Body of pancreas (tissue), 4 donors: ENCODE measurements at regions not wholly inside any gene's neighbourhood (a gene's known extent, or its start where the extent isn't known, plus 50 kb on each side); places are given as distances from the start of the nearest gene placed in this dataset.

Experiments
- ATAC-seq: fragments of 150-250 bp; one replicate; pipeline ENCODE4 v1.9.1; 2016
- DNase-seq, 4 donors: peaks; one replicate each; pipeline ENCODE4 v3.0.0-alpha.2; 2019
- H3K27ac ChIP-seq, 4 donors: fragments of 200-600 bp; sonication (generic); 1 replicate in 3 of 4; 2 replicates in 1 of 4; pipeline versions ENCODE4 v1.5.1 to v1.6.1; 2016 to 2019; ENCODE audit warnings: mild to moderate bottlenecking in 1 of 4, mixed read lengths in 1 of 4, moderate library complexity in 1 of 4
- H3K27me3 ChIP-seq, 2 donors: fragments of 200-600 bp; sonication (generic); one replicate each; pipeline ENCODE4 v1.6.0; 2016; ENCODE audit warnings: mild to moderate bottlenecking in 1 of 2
- H3K36me3 ChIP-seq, 2 donors: fragments of 200-600 bp; sonication (generic); replicated peaks in 1 of 2; 2 replicates each; pipeline ENCODE4 v1.5.1; 2016; ENCODE audit warnings: low read depth in 2 of 2; ENCODE audit not compliant: insufficient read depth in 1 of 2
- H3K4me1 ChIP-seq: fragments of 200-600 bp; sonication (generic); one replicate; pipeline ENCODE4 v1.6.0; 2016
- H3K4me3 ChIP-seq, 2 donors: fragments of 200-600 bp; sonication (generic); 1 replicate in 1 of 2; 2 replicates in 1 of 2; pipeline ENCODE4 v1.5.1; 2016 to 2019
- H3K9me3 ChIP-seq, 3 donors: fragments of 200-600 bp; sonication (generic); 1 replicate in 2 of 3; 2 replicates in 1 of 3; pipeline ENCODE4 v1.5.1; 2016
- CTCF ChIP-seq, 7 experiments: fragments of 450-650 bp in 4 of 7; fragments of 200-600 bp in 3 of 7; sonication (generic) in 3 of 7; IDR thresholded peaks; one replicate each; pipeline ENCODE4 v1.5.1; 2016 to 2019; ENCODE audit warnings: antibody characterized with exemption in 7 of 7
- POLR2A ChIP-seq, 3 donors: fragments of 450-650 bp; IDR thresholded peaks; one replicate each; pipeline ENCODE4 v1.6.1; 2016; ENCODE audit warnings: antibody characterized with exemption in 3 of 3, mild to moderate bottlenecking in 2 of 3
- WGBS, 2 donors: methylation state at CpG; one replicate each; pipeline ENCODE4 v1.1.5; 2017; 5-methylcytosine and 5-hydroxymethylcytosine counted together
- intact Hi-C: fragments of 100-400 bp; cut with DNase I; formaldehyde crosslinking; loops from one replicate; pipeline ENCODE4 v1.15.1; 2023

GRCh38 chr5:131067636-131068035 lies 97.4 kb downstream of the HINT1 start:
- H3K9me3 ChIP-seq = no peaks in the 10 kb centered on the region
- no peaks in the 10 kb centered on the region for H3K36me3 ChIP-seq
- no peak overlapping the region for H3K27ac ChIP-seq
- H3K4me1 ChIP-seq = no peaks in the 10 kb centered on the region
- no peak for ATAC-seq
- intact Hi-C loops = no loop called here
- TF ChIP-seq CTCF (IDR thresholded peaks at IDR 0.05) = no peak
- 37 to 50% methylated on average over 2 of the region's 2 CpGs for WGBS, 2 donors
- no peak for DNase-seq
- H3K4me3 ChIP-seq = no peak overlapping the region
- H3K27me3 ChIP-seq = no peaks in the 10 kb centered on the region

GRCh38 chr5:131064669-131065371 lies 100.2 kb downstream of the HINT1 start:
- H3K4me1 ChIP-seq = no peaks in the 10 kb centered on the region
- H3K36me3 ChIP-seq = no peaks in the 10 kb centered on the region
- ATAC-seq (no peak), DNase-seq (no peak)
- no peak overlapping the region for H3K4me3 ChIP-seq
- H3K9me3 ChIP-seq = no peaks in the 10 kb centered on the region
- intact Hi-C loops = no loop called here
- no peaks in the 10 kb centered on the region for H3K27me3 ChIP-seq
- TF ChIP-seq POLR2A (IDR thresholded peaks at IDR 0.05) = no peak
- TF ChIP-seq CTCF (IDR thresholded peaks at IDR 0.05) = no peak
- no peak overlapping the region for H3K27ac ChIP-seq

GRCh38 chr5:131042021-131042789 lies 122.9 kb downstream of the HINT1 start:
- H3K27ac ChIP-seq = no peak overlapping the region
- ATAC-seq (no peak), DNase-seq (no peak)
- H3K9me3 ChIP-seq = no peaks in the 10 kb centered on the region
- no peaks in the 10 kb centered on the region for H3K36me3 ChIP-seq
- no peak overlapping the region for H3K4me3 ChIP-seq
- TF ChIP-seq CTCF (IDR thresholded peaks at IDR 0.05) (no peak), POLR2A (IDR thresholded peaks at IDR 0.05) (no peak)
- no peaks in the 10 kb centered on the region for H3K4me1 ChIP-seq
- 45 to 58% methylated on average over 2 of the region's 2 CpGs for WGBS, 2 donors
- intact Hi-C loops = no loop called here
- H3K27me3 ChIP-seq = no peaks in the 10 kb centered on the region

- no peaks in the 10 kb centered on the region for H3K4me1 ChIP-seq
- no peaks in the 10 kb centered on the region for H3K36me3 ChIP-seq
- intact Hi-C loops = no loop called here
- 93% methylated on average over 2 of the region's 2 CpGs for WGBS, 2 donors
- H3K27ac ChIP-seq = no peak overlapping the region
- H3K9me3 ChIP-seq = no peaks in the 10 kb centered on the region
- DNase-seq (no peak), ATAC-seq (no peak)
- no peak for TF ChIP-seq POLR2A (IDR thresholded peaks at IDR 0.05)
- TF ChIP-seq CTCF (IDR thresholded peaks at IDR 0.05) = no peak
- H3K4me3 ChIP-seq = no peak overlapping the region
- H3K27me3 ChIP-seq = no peaks in the 10 kb centered on the region
Measured at GRCh38 chr5:131023498-131023865, 141.6 kb downstream of the HINT1 start.
